Right ventricle myocardium superior (tissue), 1 donor: ENCODE measurements at regions not wholly inside any gene's neighbourhood (a gene's known extent, or its start where the extent isn't known, plus 50 kb on each side); places are given as distances from the start of the nearest gene placed in this dataset.

Experiments used
- ATAC-seq: fragments of 200-7000 bp; cut with Tn5 transposase; one replicate; pipeline ENCODE4 v1.9.1; 2020; ENCODE audit warnings: mild to moderate bottlenecking; ENCODE audit not compliant: poor library complexity
- DNase-seq: peaks from one replicate; pipeline ENCODE4 v3.0.0-alpha.2; 2020
- intact Hi-C: fragments of 100-400 bp; cut with DNase I; formaldehyde crosslinking; loops from one replicate; pipeline ENCODE4 v1.11.2; 2022
- donor health status: DM: no; HTN: yes; CAD: no; lungs with severe emphysema.

GRCh38 chr15:91508633-91509032 is 344.9 kb upstream of the SLCO3A1 start:
- intact Hi-C loops, result no loop called here
- no peak for DNase-seq
- ATAC-seq, result no peak

- DNase-seq (no peak), ATAC-seq (no peak)
- intact Hi-C loops, result no loop called here
Observed at GRCh38 chr15:91514147-91514546, 339.4 kb upstream of the SLCO3A1 start.

- intact Hi-C loops, result no loop called here
- peak; percentile 60 for DNase-seq
- ATAC-seq, result peak; percentile 85
Observed at GRCh38 chr15:91515188-91515754, 338.2 kb upstream of the SLCO3A1 start.

GRCh38 chr15:91516866-91517265 is 336.6 kb upstream of the SLCO3A1 start:
- DNase-seq (no peak), ATAC-seq (no peak)
- intact Hi-C loops, result no loop called here

DNA sequence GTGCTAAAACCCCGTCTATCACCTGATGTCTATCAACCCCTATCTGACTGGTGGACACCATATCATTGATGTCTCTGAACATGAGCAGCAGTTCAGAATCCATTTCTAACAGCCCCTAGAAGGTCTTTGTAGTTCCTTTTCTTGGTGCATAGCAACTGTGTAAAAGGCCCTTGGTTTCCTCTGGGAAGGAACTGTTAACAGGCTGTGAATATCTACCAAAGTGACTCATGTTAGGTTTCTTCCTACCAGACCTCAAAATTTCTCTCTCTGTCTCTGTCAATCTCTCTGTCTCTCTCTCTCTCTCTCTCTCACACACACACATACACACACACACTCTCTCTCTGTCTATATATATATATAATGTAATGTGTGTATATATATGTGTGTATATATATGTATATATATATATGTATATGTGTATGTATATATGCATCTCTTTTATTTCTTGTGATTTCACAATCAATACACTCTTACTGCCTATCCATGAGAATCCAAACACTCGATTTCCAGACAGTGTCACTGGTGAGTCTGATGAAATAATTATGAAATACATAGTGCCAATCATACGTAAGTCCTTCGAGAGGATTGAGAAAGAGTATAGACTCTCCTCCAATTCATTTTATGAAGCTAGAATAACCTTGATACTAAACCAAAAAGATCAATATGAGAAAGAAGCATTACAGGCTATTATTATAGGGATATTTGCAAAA is 335.9 kb upstream of the SLCO3A1 start:
- intact Hi-C loops, result no loop called here
- DNase-seq (no peak), ATAC-seq (no peak)

GRCh38 chr15:91520850-91521249 is 332.7 kb upstream of the SLCO3A1 start:
- intact Hi-C loops, result loop anchor here (5.0 kb wide), 1 partner anchor 219 kb away; no protein-coding TSS in a partner anchor
- DNase-seq, result no peak
- ATAC-seq, result no peak

DNA sequence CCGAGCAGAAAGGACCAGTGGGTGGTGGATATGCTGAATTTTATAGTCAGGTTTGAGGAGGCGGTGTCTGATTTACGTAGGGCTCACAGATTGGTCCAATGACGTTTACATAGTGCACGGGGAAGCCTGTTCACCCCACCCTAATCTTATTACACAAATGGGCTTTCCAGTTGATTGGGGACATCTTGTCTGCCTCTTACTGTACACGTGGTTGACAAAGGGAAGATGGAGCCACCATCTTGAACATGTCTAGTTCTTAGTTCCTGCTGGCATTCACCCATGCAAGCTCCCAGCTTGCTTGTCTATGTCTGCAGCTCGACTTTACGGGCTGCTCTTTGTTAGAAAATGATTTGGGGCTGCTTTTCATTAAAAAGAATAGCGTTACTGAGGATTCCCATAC is 332.0 kb upstream of the SLCO3A1 start:
- ATAC-seq, result no peak
- DNase-seq, result no peak
- intact Hi-C loops, result loop anchor here (5.0 kb wide), 1 partner anchor 219 kb away; no protein-coding TSS in a partner anchor

- ATAC-seq (no peak), DNase-seq (no peak)
- intact Hi-C loops, result loop anchor here (5.0 kb wide), 1 partner anchor 220 kb away; no protein-coding TSS in a partner anchor
Observed at GRCh38 chr15:91521996-91522395, 331.5 kb upstream of the SLCO3A1 start.

DNA sequence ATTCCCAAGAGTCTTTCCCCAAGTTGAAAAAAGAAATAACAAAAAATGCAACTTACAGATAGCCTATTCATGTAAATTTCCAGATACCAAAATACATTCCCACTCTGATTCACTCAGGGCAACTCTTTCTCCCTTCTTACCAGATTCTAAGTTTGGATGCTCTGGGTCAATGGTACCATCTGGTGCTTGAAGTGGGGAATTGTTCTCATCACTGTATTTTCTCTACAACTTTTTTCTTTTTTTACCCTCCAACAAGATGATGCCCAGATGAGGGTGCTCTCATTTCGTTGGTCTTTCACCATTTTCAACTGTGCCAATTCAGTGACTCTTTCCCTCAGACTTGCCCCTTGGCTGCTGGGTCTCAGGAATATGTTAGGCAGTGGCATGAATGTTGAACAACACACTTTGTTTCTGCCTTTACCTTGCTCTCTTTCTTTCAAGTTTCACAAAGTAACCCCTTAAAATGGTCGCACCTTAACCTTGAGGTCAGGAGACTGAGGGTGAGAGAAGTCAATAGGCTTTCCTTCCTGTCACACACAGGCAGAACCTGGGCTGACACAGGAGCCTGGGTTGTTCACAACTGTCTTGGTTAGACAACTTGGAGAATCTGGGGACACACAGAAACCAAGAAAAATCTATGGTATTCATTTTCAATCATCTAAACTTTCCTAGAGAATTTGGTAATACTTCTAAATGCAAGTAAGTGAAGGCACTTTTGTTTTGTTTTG is 330.7 kb upstream of the SLCO3A1 start:
- DNase-seq (no peak), ATAC-seq (peak; percentile 66)
- intact Hi-C loops, result loop anchor here (5.0 kb wide), 1 partner anchor 220 kb away; no protein-coding TSS in a partner anchor

DNA sequence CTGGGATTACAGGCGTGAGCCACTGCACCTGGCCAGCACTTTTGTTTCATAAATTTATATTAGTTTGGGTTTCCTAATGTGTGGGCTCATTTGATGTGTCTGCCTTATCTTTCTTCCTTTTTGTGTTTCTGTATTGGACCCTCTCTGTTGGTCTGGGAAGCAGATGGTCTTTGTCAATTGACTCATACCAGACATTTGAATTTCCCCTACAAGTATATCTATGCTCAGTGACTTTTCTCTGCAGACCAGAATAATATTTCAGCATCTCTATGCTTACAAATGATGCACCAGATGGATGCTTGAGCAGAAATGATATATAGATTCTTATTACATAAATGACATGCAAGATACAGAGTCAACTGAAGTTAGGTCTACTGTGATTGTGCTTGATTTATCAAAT is 329.9 kb upstream of the SLCO3A1 start:
- ATAC-seq (no peak), DNase-seq (no peak)
- intact Hi-C loops, result loop anchor here (5.0 kb wide), 1 partner anchor 221 kb away; no protein-coding TSS in a partner anchor

DNA sequence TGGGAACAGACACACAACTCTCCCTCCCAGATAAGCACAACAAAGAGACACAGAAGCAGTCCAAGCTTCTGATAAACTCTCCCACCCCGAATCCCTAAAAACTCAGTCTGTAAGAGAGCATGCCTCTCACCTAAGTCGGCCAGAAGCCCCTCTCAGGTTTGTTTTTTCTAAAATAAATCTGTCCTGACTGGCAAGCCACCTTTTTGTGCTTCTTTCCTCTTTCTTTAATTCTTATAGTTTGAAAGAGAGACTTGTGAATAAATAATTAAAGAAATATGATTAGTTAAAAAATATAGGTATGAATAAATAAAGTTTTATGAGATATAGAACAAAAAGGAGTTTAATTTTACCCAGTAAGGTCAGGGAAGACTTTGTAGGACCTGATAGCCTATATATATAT is 329.0 kb upstream of the SLCO3A1 start:
- DNase-seq, result no peak
- intact Hi-C loops, result loop anchor here (5.0 kb wide), 1 partner anchor 222 kb away; no protein-coding TSS in a partner anchor
- no peak for ATAC-seq

DNA sequence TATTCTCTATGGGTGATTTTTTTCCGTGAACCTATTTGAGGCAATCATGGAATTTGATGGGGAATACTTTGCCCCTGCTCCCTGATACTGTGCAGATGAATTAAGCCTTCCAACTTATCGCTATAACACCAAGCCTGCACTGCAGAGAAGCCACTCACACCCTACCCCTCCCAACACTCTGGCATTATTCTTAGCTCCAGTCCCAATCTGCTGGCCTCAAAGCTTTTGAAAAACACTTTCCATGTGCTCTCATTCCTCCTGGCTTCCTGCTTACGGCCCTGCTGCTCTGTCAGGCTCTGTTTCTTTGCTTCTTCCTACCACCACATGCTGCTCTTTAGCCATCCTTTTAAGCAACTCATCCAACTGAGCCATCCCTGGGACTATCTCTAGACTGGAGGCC is 327.8 kb upstream of the SLCO3A1 start:
- intact Hi-C loops, result no loop called here
- DNase-seq (no peak), ATAC-seq (peak; percentile 83)

DNA sequence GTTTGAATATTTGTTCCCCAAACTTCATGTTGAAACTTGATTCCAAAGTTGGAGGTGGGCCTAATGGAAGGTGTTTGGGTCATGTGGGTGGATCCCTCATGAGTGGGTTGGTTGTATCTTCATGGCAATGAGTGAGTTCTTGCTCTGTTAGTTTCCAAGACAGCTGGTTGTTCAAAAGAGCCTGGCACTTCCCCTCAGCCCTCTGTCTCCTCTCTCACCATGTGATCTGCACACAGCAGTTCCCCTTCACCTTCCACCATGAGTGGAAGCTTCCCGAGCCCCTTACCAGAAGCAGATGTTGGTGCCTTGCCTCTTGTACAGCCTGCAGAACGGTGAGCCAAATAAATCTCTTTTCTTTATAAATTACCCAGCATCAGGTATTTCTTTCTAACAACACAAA is 327.1 kb upstream of the SLCO3A1 start:
- intact Hi-C loops, result no loop called here
- DNase-seq (no peak), ATAC-seq (no peak)

DNA sequence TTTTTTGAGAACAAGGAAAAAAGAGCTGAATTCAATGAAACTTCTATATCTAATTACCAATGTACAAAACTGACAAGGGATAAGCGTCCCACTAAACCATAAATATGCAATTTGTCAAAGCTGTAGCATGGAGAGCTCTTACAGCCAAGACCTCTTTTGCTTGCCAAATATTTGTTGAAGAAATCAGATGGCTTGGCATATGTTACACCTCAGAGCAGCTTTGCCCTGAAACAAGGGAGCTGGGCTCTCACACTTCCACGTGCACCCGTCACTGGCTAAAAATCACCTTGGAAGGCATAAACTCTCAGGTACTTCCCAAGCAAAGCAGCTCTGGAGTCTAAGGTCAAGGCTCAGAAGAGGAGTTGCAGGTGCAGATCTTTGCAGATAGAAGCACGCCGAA is 324.7 kb upstream of the SLCO3A1 start:
- intact Hi-C loops, result no loop called here
- ATAC-seq (no peak), DNase-seq (no peak)

DNA sequence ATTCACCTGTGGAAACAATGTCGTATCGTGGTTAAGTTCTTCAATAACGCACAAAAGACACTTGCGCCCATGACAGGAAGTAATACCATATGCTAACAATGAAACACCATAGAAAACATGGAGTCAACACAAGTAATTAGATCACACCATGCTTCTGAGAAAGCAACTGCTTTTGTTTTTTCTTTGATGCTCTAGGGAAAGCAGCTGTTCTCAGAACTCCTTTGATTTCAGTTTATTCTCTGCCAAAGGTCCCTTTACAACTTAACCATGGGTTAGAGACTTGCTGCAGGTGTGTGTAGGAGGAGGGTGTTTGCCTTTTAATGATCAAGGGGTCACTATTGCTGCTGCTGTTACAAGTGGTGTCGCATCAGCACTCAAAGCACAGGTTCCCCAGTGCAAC is 324.0 kb upstream of the SLCO3A1 start:
- no peak for ATAC-seq
- DNase-seq, result no peak
- intact Hi-C loops, result no loop called here

- intact Hi-C loops, result no loop called here
- no peak for ATAC-seq
- DNase-seq, result no peak
Observed at GRCh38 chr15:91530279-91530678, 323.2 kb upstream of the SLCO3A1 start.

GRCh38 chr15:91530956-91531582 is 322.4 kb upstream of the SLCO3A1 start:
- ATAC-seq (peak; percentile 78), DNase-seq (no peak)
- intact Hi-C loops, result no loop called here

- intact Hi-C loops, result no loop called here
- no peak for ATAC-seq
Observed at GRCh38 chr15:91534235-91534634, 319.3 kb upstream of the SLCO3A1 start.

DNA sequence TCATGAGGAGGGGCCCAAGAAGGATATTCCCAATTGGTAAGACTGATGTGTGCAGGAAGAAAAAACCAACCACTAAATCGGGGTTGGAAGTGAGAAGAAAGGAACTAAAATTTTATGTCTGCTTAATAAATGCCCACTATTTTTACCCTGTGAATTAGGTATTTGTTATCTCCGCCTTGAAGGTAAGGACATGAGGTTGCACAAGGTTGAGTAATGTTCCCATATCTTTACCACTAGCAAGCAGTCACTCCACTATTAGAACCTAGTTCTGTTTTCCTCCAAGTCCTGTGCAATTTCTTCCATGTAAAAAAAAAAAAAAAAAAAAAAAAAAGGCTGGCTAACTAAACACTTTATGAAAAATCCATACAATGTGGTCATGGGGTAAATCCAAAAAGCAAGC is 318.5 kb upstream of the SLCO3A1 start:
- no peak for ATAC-seq
- DNase-seq, result no peak
- intact Hi-C loops, result no loop called here

More at GRCh38 chr15:91534235-91534634, 319.3 kb upstream of the SLCO3A1 start:
- no peak for DNase-seq
